Stimulated activated CD8-positive, alpha-beta memory T cell treated with anti-CD3 and anti-CD28 coated beads, Interleukin-2, amount 100 ng/mL, for 1 hour (primary cell): ENCODE measurements at regions not wholly inside any gene's neighbourhood (a gene's known extent, or its start where the extent isn't known, plus 50 kb on each side); places are given as distances from the start of the nearest gene placed in this dataset.
"Not testable (repeated sequence)": the region's sequence is repeated elsewhere in the genome, so short reads cannot be mapped to it uniquely, and the experiment has no call there.

Experiments used
- DNase-seq, 2 donors: peaks; one replicate each; pipeline ENCODE4 v3.0.0-alpha.2; 2020; ENCODE audit warnings: low read depth in 2 of 2

- DNase-seq: not testable (repeated sequence)
Measured at GRCh38 chr10:45056806-45057205, 56.1 kb downstream of the ZNF22 start.

DNA sequence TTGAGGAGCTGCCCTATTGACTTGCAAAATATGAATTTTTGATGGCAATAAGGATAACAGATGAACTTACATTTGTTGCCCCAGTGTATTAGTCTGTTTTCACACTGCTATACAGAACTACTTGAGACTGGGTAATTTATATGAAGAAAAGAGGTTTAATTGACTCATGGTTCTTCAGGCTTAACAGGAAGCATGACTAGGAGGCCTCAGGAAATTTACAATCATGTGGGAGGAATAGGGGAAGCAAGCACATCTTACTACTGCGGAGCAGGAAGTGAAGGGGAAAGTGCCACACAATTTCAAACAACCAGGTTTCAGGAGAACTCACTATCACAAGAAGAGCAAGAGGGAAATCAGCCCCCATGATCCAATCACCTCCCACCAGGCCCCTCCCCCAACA is 57.9 kb downstream of the ZNF22 start:
- no peak for DNase-seq

DNA sequence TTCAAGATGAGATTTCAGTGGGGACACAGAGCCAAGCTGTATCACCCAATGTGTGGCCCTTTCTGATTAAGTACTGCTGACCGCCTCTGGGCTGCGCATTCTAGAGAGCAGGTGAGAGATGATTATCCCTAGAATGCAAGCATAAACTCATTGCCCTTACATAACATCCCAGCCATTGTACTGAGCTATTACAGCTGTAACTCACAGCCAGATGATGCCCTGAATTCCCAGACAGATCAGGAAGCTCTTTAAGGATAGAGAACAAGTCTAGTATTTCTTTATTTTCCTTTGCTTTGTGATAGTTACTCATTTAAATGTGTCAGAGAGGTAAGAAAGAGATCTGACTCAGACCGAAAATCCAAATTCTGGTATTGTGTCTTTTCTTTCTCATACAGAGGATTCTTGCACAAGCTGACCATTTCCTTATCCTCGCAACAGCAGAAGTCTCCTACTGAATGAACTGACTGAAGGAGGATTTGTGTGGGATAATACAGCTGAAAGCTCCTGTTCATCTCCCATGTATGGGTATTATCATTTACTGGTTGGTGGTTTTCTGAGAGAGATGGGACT is 58.4 kb downstream of the ZNF22 start:
- no peak for DNase-seq

- no peak for DNase-seq
Measured at GRCh38 chr10:45059632-45060031, 58.9 kb downstream of the ZNF22 start.

GRCh38 chr10:45061982-45062381 is 61.3 kb downstream of the ZNF22 start:
- DNase-seq: no peak

- no peak for DNase-seq
Measured at GRCh38 chr10:45063591-45064231, 63.0 kb downstream of the ZNF22 start.

DNA sequence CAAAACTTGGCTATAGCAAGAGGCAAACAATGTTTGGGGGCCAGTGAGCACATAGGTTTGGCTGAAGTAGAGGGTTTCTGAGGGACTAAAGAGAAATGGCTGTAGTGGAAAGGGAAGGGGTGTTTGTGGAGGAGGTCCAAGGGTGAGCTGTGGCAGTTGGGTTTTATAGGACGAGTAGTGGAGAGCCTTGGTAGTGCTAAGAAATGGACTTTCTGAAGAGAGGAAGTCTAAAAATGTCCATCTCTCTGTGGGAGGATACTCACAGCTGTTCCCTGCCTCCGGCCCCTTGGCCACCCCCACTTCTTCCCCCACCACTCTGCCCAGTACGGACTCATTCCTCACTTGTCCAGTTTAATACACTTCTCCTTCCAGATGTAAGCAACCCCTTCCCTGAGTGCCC is 64.3 kb downstream of the ZNF22 start:
- DNase-seq: no peak

DNA sequence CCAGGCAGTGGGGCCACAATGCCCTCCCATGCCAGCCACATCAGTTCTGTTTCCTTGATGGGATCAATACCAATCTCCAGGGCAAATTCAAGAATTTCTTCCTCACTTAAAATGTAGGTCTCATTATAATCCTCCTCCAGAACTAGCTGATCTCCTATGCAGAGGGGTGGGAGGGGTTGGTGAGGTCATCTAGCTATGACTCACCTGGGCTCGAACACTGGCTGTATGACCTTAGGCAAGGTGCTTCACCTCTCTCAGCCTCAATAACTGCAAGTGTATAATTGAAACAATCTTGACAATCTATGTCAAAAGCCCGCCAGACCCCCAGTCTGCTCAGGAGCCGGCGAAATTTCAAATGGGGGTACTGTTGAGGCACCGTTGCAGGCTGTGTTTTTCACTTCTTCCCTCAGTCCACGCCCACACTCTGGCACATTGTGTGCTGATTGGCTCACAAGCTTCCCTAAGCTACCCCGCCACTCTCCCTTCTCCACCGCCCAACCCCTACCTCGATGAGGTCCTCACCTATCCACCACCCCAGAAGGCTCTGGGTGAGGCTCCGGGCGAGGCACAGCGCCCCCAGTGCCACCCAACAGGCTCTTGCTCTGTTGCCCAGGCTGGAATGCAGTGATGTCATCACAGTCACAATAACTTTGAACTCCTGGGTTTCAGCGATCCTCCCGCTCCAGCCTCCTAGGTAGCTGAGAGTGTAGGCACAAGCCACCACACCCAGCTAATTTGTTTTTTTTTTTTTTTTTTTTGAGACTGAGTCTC is 70.5 kb downstream of the ZNF22 start:
- no peak for DNase-seq

DNA sequence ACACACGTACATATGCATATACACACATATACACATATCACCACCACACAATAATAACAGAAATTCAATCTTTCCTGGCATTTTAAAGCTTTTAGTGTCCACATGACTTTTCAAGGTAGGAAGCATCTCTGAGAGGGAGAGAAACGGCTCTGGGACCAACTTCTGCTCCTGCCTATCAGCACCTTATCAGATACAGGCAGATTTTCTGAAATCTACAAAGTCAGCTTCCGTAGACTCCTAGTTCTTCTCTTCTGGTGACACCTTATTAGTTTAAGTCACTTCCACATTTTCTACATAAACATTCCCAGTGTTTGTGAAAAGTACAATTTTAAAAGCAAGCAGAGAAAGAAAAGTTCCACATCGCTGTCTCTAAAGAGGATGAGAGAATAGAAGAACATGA is 74.5 kb downstream of the ZNF22 start:
- DNase-seq: no peak

DNA sequence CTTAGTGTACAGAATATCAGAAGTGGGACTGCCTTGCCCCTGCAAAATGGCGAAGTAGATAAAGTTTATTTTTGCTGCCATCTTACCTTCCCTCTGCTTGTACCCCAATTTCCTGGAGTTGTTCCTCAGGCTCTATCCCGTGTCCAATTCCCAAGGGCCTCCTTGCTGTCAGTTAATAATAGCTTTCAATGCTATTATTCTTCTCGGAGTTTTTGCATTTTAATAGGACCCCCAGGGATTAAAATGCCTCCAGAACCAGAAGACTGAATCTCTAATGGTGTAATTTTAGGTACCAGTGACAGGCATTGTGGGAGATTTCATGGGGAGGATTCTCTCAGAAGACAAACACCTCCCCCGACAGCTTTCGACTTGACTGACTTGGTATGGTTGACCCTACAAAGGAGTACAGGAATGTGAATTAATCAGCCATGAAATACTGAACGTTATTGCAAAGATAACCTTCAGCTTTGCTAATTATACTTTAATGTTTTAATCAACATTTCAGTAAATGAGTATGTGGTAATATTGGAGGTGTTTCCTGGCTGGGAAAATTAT is 75.2 kb downstream of the ZNF22 start:
- DNase-seq: no peak

DNA sequence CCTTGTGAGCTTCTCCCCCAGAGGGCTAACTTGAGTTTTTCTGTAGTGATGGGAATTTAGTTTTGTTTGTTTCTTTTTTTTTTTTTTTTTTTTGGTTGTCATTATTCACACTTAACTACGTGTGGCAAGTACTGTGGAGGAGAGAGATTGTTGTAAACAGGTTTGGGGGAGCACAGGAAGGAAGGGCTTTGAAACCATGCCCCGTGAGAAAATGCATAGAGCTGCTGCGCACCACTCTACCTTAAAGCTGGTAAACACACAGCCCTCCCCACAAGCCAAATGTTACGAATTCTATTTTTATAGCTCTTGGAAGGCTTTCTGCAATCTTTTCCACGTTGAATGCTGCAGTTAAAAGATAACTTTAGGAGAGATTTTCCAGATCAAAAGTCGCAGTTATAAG is 76.2 kb downstream of the ZNF22 start:
- DNase-seq: no peak

- DNase-seq: no peak
Measured at GRCh38 chr10:45080331-45080730, 79.6 kb downstream of the ZNF22 start.

DNA sequence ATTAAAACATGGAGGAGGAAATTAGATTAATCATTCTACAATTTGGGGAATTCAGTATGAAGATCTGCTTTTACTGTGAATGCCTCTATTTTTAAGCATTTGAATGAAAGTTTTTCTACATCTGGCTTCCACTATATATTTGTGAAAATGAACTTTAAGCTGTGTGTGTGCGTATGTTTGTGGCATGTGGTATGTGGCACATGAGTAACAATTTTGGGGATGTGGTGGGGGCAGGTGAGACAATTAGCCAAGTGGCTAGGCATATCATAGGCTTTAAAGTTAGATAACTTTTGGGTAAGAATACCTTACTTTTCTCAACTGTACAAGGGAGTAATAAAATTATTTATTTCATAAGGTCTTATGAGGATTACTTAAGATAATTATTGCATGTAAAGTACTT is 81.5 kb downstream of the ZNF22 start:
- no peak for DNase-seq

DNA sequence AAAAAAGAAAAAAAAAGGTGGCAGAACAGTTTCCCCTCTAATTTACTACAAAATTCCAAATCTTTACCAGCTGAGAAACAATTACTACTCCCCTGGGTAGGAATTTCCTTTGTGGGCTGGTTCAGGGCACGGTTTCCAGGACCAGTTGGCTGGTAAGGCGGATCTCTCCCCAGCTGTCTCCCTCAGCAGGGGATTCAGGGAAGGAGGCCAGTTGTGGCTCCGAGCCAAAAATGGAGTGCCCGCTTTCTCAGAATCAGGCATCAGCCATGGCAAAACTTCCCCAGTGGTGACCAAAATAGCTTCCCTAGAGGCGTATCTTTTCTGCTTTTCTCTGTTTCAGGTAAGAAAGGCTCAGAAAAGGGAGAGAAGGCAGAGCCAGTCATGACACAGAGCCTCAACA is 91.2 kb downstream of the ZNF22 start:
- DNase-seq: no peak

- no peak for DNase-seq
Measured at GRCh38 chr10:45093945-45094344, 93.2 kb downstream of the ZNF22 start.

- no peak for DNase-seq
Measured at GRCh38 chr10:45095286-45095685, 94.6 kb downstream of the ZNF22 start.

DNA sequence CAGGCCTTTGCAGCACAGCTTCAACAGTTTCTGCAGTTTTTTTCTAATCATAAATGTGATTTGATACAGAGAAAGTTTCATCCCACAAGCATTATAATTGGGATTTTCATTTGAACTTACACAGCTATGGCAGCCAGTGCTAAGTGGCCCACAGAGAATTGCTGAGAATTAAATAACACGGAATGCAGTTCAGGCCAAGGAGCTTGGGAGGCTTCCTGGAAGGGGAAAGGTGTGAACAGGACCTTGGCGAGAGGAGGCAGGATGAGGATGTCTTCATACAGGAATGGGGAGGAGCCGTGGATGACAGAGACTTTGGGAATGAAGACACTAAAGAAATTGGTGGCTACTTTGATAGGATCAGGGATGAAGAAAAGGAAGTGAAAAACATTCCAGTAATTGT is 95.3 kb downstream of the ZNF22 start:
- no peak for DNase-seq

GRCh38 chr10:45100429-45100828 is 99.7 kb downstream of the ZNF22 start:
- no peak for DNase-seq

- DNase-seq: no peak
Measured at GRCh38 chr10:45104674-45105073, 104.0 kb downstream of the ZNF22 start.

DNA sequence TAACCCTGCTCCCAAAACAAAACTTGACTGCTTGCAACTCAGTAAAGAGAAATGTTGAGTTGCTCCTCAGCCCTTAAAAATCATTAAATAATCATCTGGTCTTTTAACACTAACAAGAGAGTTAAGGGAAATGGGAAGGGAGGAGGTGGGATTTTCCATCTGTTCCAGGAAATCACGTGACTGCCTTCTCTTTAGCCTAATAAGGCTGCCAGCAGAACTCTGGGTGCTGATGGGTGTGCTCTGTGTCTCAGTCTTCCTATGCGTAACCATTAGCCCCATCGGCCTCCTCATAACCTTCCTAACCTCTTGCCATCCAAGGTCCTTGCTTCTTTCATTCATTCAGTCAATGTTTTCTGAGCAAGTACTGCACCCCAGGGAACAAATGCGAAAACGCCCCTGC is 104.6 kb downstream of the ZNF22 start:
- not testable (repeated sequence) for DNase-seq

- no peak for DNase-seq
Measured at GRCh38 chr10:45106236-45106856, 105.6 kb downstream of the ZNF22 start.

- no peak for DNase-seq
Measured at GRCh38 chr10:45111509-45111908, 110.8 kb downstream of the ZNF22 start.
